SK-N-MC (cell line): ENCODE measurements at regions not wholly inside any gene's neighbourhood (a gene's known extent, or its start where the extent isn't known, plus 50 kb on each side); places are given as distances from the start of the nearest gene placed in this dataset.

Experiments used
- EZH2 ChIP-seq: fragments of 200-600 bp; sonication (generic); IDR thresholded peaks from one replicate; pipeline ENCODE4 v1.6.1; 2017; ENCODE audit warnings: antibody characterized with exemption
- POLR2AphosphoS5 ChIP-seq: IDR thresholded peaks from 2 replicates; pipeline ENCODE4 v1.6.1; 2012; ENCODE audit warnings: mild to moderate bottlenecking, low read depth, low read length, borderline replicate concordance

DNA sequence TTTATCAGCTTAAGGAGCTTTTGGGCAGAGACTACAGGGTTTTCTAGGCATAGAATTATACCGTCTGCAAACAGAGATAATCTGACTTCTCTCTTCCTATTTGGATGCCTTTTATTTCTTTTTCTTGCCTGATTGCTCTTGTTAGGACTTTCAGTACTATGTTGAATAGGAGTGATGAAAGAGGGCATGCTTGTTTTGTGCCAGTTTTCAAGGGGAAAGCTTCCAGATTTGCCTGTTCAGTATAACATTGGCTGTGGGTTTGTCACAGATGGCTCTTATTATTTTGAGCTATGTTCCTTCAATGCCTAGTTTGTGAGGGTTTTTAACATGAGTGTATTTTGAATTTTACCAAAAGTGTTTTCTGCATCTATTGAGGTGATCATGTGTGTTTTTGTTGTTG, 192.8 kb upstream of the PHACTR1 start:
- no peak for TF ChIP-seq EZH2
- no peak for TF ChIP-seq POLR2AphosphoS5
